ENCODE measurements at regions not wholly inside any gene's neighbourhood (a gene's known extent, or its start where the extent isn't known, plus 50 kb on each side); places are given as distances from the start of the nearest gene placed in this dataset.

GRCh38 chr2:128735296-128735960, 416.8 kb upstream of the HS6ST1 start:
- DNase-seq: no peak

GRCh38 chr2:128736046-128736688, 417.5 kb upstream of the HS6ST1 start:
- no peak for DNase-seq

- DNase-seq: peak; percentile 59
Measured at GRCh38 chr2:128736689-128737545, 418.2 kb upstream of the HS6ST1 start.

- no peak for DNase-seq
Measured at GRCh38 chr2:128737546-128737826, 418.8 kb upstream of the HS6ST1 start.

- DNase-seq: no peak
Measured at GRCh38 chr2:128738446-128739110, 419.9 kb upstream of the HS6ST1 start.

- no peak for DNase-seq
Measured at GRCh38 chr2:128742467-128742866, 423.8 kb upstream of the HS6ST1 start.

GRCh38 chr2:128745946-128746345, 427.3 kb upstream of the HS6ST1 start:
- no peak for DNase-seq

- DNase-seq: no peak
Measured at GRCh38 chr2:128746356-128746755, 427.7 kb upstream of the HS6ST1 start.

GRCh38 chr2:128748336-128748735, 429.7 kb upstream of the HS6ST1 start:
- no peak for DNase-seq

- no peak for DNase-seq
Measured at GRCh38 chr2:128748835-128749605, 430.4 kb upstream of the HS6ST1 start.

- no peak for DNase-seq
Measured at GRCh38 chr2:128750328-128751165, 431.9 kb upstream of the HS6ST1 start.

GRCh38 chr2:128751746-128752145, 433.1 kb upstream of the HS6ST1 start:
- no peak for DNase-seq

GRCh38 chr2:128752691-128753263, 434.1 kb upstream of the HS6ST1 start:
- DNase-seq: no peak

GRCh38 chr2:128753321-128753720, 434.7 kb upstream of the HS6ST1 start:
- no peak for DNase-seq

GRCh38 chr2:128753800-128754199, 435.1 kb upstream of the HS6ST1 start:
- DNase-seq: no peak

GRCh38 chr2:128754246-128754724, 435.6 kb upstream of the HS6ST1 start:
- peak; percentile 93 for DNase-seq

GRCh38 chr2:128755695-128756364, 437.2 kb upstream of the HS6ST1 start:
- no peak for DNase-seq

- no peak for DNase-seq
Measured at GRCh38 chr2:128756365-128756717, 437.7 kb upstream of the HS6ST1 start.

GRCh38 chr2:128765811-128766210, 447.1 kb upstream of the HS6ST1 start:
- DNase-seq: no peak

GRCh38 chr2:128768041-128768440, 449.4 kb upstream of the HS6ST1 start:
- no peak for DNase-seq

Measured in GDM1 (cell line).